Ovary (tissue), 7 donors: ENCODE measurements at regions not wholly inside any gene's neighbourhood (a gene's known extent, or its start where the extent isn't known, plus 50 kb on each side); places are given as distances from the start of the nearest gene placed in this dataset.
"Not testable (repeated sequence)": the region's sequence is repeated elsewhere in the genome, so short reads cannot be mapped to it uniquely, and the experiment has no call there.

Source experiments
- DNase-seq, 5 donors: peaks; one replicate each; pipeline ENCODE4 v3.0.0-alpha.2; 2019 to 2020
- H3K27ac ChIP-seq, 2 donors: fragments of 200-600 bp; one replicate each; pipeline versions ENCODE4 v1.5.1 to v1.8.0; 2019 to 2022
- H3K27me3 ChIP-seq: fragments of 200-600 bp; one replicate; pipeline ENCODE4 v1.8.0; 2022
- H3K36me3 ChIP-seq: fragments of 200-600 bp; sonication (generic); one replicate; pipeline ENCODE4 v1.5.1; 2019
- H3K4me1 ChIP-seq: one replicate; pipeline ENCODE4 v1.8.1; 2013; ENCODE audit warnings: mild to moderate bottlenecking, moderate library complexity; ENCODE audit not compliant: insufficient read depth
- H3K4me3 ChIP-seq: fragments of 200-600 bp; sonication (generic); one replicate; pipeline ENCODE4 v1.5.1; 2017
- H3K9me3 ChIP-seq, 2 donors: fragments of 200-600 bp in 1 of 2; sonication (generic) in 1 of 2; one replicate each; pipeline versions ENCODE4 v1.5.1 to v1.8.1; 2013 to 2019; ENCODE audit warnings: mild to moderate bottlenecking in 1 of 2, moderate library complexity in 1 of 2
- CTCF ChIP-seq, 3 donors: fragments of 450-650 bp in 2 of 3; fragments of 200-600 bp in 1 of 3; IDR thresholded peaks; one replicate each; pipeline versions ENCODE4 v1.5.1 to v1.8.0; 2016 to 2022; ENCODE audit warnings: antibody characterized with exemption in 3 of 3, mild to moderate bottlenecking in 1 of 3
- EP300 ChIP-seq: sonication (generic); formaldehyde crosslinking; IDR thresholded peaks from one replicate; pipeline ENCODE4 v1.6.1; 2017; ENCODE audit warnings: antibody characterized with exemption
- POLR2A ChIP-seq: fragments of 450-650 bp; IDR thresholded peaks from one replicate; pipeline ENCODE4 v1.6.1; 2017; ENCODE audit warnings: antibody characterized with exemption, mild to moderate bottlenecking, moderate library complexity
- whole genome bisulfite sequencing, 3 donors: extraction: QIAGEN DNeasy Blood & Tissue Kit in 1 of 3; methylation state at CpG; one replicate each; pipeline versions ENCODE4 v1.1.5 to v1.1.7; 2013 to 2017; 5-methylcytosine and 5-hydroxymethylcytosine counted together
- intact Hi-C, 4 donors: fragments of 100-400 bp; cut with DNase I; formaldehyde crosslinking; loops; one replicate each; pipeline versions ENCODE4 v1.11.0 to v1.15.1; 2022 to 2023
- donor health status: DM: no; HTN: no; CAD: no; lungs with moderate emphysema.
- donor health status: DM: no; HTN: no; CAD: no.
- donor health status: Bipolar disorder and iron deficiency.
- donor health status: DM: no; HTN: no; CAD: no.
- donor health status: DM: yes; HTN: yes; CAD: no.

- intact Hi-C loops: no loop called here
- TF ChIP-seq EP300 (no peak), CTCF (IDR thresholded peaks at IDR 0.05) (no peak)
- no peak for DNase-seq
- Histone ChIP-seq H3K4me3 (no peak overlapping the region), H3K9me3 (no peaks in the 10 kb centered on the region), H3K36me3 (no peaks in the 10 kb centered on the region), H3K4me1 (no peaks in the 10 kb centered on the region), H3K27me3 (no peaks in the 10 kb centered on the region), H3K27ac (no peak overlapping the region)
- 55 to 66% (median 57%) methylated on average over 6 of the region's 6 CpGs for WGBS, 3 donors
These were observed 370.7 kb upstream of the TRPC7 start for GRCh38 chr5:136736021-136736420.

DNA sequence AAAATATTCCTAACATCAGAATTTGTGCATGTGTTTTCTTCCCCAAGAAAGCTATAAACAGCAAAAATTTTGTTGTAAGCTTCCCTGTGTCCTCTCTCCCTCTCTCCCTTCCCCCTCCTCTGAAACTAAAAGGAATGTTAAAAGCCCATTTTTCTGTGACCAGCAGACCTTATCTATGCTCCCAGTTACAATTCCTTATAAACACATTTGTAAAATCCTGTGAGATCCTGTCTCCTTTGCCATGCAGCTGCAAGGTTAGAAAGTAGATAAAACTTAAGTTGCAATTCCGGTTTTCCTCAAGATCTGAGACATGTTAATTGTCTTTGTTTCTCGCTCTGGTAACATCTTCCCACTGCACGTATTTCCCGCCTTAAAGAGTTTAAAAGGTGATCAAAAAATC, 370.3 kb upstream of the TRPC7 start:
- H3K4me3 ChIP-seq, H3K9me3 ChIP-seq, H3K36me3 ChIP-seq, H3K27me3 ChIP-seq, H3K4me1 ChIP-seq, intact Hi-C loops, DNase-seq, H3K27ac ChIP-seq: not testable (repeated sequence)
- WGBS, 3 donors: 38 to 54% (median 39%) methylated on average over 4 of the region's 4 CpGs

DNA sequence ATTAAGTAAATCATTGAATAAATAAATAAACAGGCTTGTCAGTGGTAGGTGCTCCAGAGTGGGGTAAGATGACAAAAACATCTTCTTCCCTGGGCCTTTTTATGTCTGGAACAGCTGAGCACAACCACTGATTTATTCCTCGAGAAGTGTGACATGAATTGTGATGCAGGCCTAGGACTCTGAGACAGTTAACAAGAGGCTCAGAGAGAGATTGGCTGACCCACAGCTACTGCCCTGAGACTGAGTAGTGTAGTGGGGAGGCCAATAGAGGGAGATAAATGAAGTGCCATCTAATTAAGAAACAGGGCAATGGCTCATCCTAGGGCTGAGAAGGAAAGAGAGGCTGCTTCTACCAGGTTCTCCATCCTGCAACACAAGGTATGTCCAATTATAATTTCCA, 369.3 kb upstream of the TRPC7 start:
- TF ChIP-seq POLR2A: no peak
- no peak for TF ChIP-seq CTCF (IDR thresholded peaks at IDR 0.05)
- no peak for TF ChIP-seq EP300
- no peaks in the 10 kb centered on the region for H3K36me3 ChIP-seq
- no peak overlapping the region for H3K4me3 ChIP-seq
- WGBS, 3 donors: 84 to 89% (median 86%) methylated on average over 1 of the region's 1 CpG
- H3K27me3 ChIP-seq: no peaks in the 10 kb centered on the region
- H3K9me3 ChIP-seq: no peaks in the 10 kb centered on the region
- intact Hi-C loops: no loop called here
- DNase-seq: no peak
- H3K27ac ChIP-seq: no peak overlapping the region
- H3K4me1 ChIP-seq: no peaks in the 10 kb centered on the region

- no peak for DNase-seq
- intact Hi-C loops: no loop called here
- 67 to 84% (median 77%) methylated on average over 1 of the region's 1 CpG for WGBS, 3 donors
- Histone ChIP-seq H3K27me3 (no peaks in the 10 kb centered on the region), H3K9me3 (no peaks in the 10 kb centered on the region), H3K4me3 (no peak overlapping the region), H3K36me3 (no peaks in the 10 kb centered on the region), H3K27ac (no peak overlapping the region), H3K4me1 (no peaks in the 10 kb centered on the region)
- TF ChIP-seq EP300 (no peak), CTCF (IDR thresholded peaks at IDR 0.05) (no peak), POLR2A (no peak)
These were observed 367.4 kb upstream of the TRPC7 start for GRCh38 chr5:136732751-136733150.

GRCh38 chr5:136731241-136731900, 366.0 kb upstream of the TRPC7 start:
- no peak for TF ChIP-seq CTCF (IDR thresholded peaks at IDR 0.05)
- no peak for TF ChIP-seq EP300
- no peak for TF ChIP-seq POLR2A
- no peak for DNase-seq
- intact Hi-C loops: no loop called here
- H3K4me1 ChIP-seq: no peaks in the 10 kb centered on the region
- H3K36me3 ChIP-seq: no peaks in the 10 kb centered on the region
- H3K27ac ChIP-seq: no peak overlapping the region
- no peak overlapping the region for H3K4me3 ChIP-seq
- no peaks in the 10 kb centered on the region for H3K27me3 ChIP-seq
- H3K9me3 ChIP-seq: no peaks in the 10 kb centered on the region
- WGBS, 3 donors: 55 to 70% (median 57%) methylated on average over 3 of the region's 3 CpGs
